ENCODE measurements at regions not wholly inside any gene's neighbourhood (a gene's known extent, or its start where the extent isn't known, plus 50 kb on each side); places are given as distances from the start of the nearest gene placed in this dataset.

DNA sequence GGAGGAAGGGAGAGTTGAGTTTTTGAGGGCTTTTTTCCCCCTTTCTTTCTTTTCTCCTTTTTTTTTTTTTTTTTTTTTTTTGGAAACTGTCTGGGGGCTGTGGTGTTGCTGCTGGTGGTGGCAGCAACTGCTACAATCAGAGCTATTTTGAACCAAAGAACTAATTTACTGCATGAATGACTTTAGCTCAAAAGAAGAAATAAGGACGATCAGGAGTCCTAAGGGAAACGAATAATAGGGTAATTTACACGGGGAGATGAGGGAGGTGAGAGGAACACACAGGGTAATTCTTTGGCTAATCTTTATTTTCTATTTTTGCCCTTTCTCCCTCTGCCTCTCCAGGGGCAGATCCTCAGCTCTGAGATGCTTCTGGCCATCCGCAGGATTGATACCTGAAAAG is 119.8 kb downstream of the TMEM132E start:
- no peak for ATAC-seq

DNA sequence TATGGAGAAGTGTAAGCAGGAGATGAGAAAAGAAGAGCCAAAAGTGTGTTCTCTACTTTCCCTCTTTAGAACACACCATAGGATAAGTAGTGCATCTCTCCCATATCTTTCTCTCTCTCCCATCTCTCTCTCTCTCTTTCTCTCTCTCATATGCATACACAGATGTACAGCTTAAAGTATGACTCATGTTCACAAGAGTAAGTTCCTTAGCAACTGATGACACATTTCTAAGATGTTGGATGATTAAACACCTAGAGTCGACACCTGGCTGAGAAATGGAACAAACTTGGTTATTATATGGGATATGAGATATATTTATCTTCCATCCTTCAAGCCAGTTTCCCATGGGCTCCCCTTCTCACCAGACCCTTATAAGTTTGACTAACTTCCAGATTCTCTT is 113.5 kb downstream of the TMEM132E start:
- ATAC-seq: no peak
